Panc1 (cell line): ENCODE measurements at regions not wholly inside any gene's neighbourhood (a gene's known extent, or its start where the extent isn't known, plus 50 kb on each side); places are given as distances from the start of the nearest gene placed in this dataset.

ENCODE experiments used
- CTCF ChIP-seq: fragments of 450-650 bp; IDR thresholded peaks from 2 replicates; pipeline ENCODE4 v1.5.1; 2017; ENCODE audit warnings: mild to moderate bottlenecking
- SIN3A ChIP-seq: IDR thresholded peaks from 2 replicates; pipeline ENCODE4 v1.6.1; 2012; ENCODE audit warnings: low read depth, mild to moderate bottlenecking, low read length, moderate library complexity, borderline replicate concordance; ENCODE audit not compliant: insufficient read depth
- TF ChIP-seq, protein P1 (sequence below), 2 experiments: IDR thresholded peaks; 2 replicates each; pipeline ENCODE4 v1.6.1; 2011 to 2012; ENCODE audit warnings: low read depth in 2 of 2, control low read depth in 1 of 2, low read length in 1 of 2, mild to moderate bottlenecking in 1 of 2, moderate library complexity in 1 of 2; ENCODE audit not compliant: insufficient read depth in 1 of 2

- TF ChIP-seq CTCF (no peak), SIN3A (no peak)
- TF ChIP-seq, protein P1, sequence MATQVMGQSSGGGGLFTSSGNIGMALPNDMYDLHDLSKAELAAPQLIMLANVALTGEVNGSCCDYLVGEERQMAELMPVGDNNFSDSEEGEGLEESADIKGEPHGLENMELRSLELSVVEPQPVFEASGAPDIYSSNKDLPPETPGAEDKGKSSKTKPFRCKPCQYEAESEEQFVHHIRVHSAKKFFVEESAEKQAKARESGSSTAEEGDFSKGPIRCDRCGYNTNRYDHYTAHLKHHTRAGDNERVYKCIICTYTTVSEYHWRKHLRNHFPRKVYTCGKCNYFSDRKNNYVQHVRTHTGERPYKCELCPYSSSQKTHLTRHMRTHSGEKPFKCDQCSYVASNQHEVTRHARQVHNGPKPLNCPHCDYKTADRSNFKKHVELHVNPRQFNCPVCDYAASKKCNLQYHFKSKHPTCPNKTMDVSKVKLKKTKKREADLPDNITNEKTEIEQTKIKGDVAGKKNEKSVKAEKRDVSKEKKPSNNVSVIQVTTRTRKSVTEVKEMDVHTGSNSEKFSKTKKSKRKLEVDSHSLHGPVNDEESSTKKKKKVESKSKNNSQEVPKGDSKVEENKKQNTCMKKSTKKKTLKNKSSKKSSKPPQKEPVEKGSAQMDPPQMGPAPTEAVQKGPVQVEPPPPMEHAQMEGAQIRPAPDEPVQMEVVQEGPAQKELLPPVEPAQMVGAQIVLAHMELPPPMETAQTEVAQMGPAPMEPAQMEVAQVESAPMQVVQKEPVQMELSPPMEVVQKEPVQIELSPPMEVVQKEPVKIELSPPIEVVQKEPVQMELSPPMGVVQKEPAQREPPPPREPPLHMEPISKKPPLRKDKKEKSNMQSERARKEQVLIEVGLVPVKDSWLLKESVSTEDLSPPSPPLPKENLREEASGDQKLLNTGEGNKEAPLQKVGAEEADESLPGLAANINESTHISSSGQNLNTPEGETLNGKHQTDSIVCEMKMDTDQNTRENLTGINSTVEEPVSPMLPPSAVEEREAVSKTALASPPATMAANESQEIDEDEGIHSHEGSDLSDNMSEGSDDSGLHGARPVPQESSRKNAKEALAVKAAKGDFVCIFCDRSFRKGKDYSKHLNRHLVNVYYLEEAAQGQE (IDR thresholded peaks at IDR 0.05; ENCODE audit: insufficient read depth in 1 of 2, low read depth in 2 of 2, low read length in 1 of 2): no peak
These were observed 858.5 kb upstream of the PIK3C3 start for GRCh38 chr18:41096504-41096903.
